Pancreas (tissue), 10 donors: ENCODE measurements at regions not wholly inside any gene's neighbourhood (a gene's known extent, or its start where the extent isn't known, plus 50 kb on each side); places are given as distances from the start of the nearest gene placed in this dataset.

ENCODE experiments used
- ATAC-seq, 4 donors: fragments of 200-7000 bp; cut with Tn5 transposase; one replicate each; pipeline versions ENCODE4 v1.8.0 to v1.9.1; 2020; ENCODE audit warnings: mild to moderate bottlenecking in 4 of 4, moderate library complexity in 4 of 4
- DNase-seq, 6 donors: peaks; one replicate each; pipeline ENCODE4 v3.0.0-alpha.2; 2020
- FAIRE-seq: peaks from 2 replicates; lab custom pipeline; 2012; peaks lifted over from hg19 to GRCh38; lab: Jason Lieb, UNC
- H3K27ac ChIP-seq, 4 donors: fragments of 200-600 bp; sonication (generic); 1 replicate in 3 of 4; 2 replicates in 1 of 4; pipeline versions ENCODE4 v1.5.0 to v1.8.0; 2020
- H3K27me3 ChIP-seq, 4 donors: fragments of 200-600 bp; one replicate each; pipeline ENCODE4 v1.8.0; 2021
- H3K36me3 ChIP-seq, 3 donors: fragments of 200-600 bp; sonication (generic) in 1 of 3; one replicate each; pipeline versions ENCODE4 v1.5.0 to v1.8.0; 2020 to 2021
- H3K4me1 ChIP-seq, 3 donors: fragments of 200-600 bp; one replicate each; pipeline ENCODE4 v1.8.0; 2021
- H3K4me3 ChIP-seq, 4 donors: fragments of 200-600 bp; sonication (generic) in 2 of 4; one replicate each; pipeline versions ENCODE4 v1.5.0 to v1.8.0; 2020 to 2021
- H3K9me3 ChIP-seq, 4 donors: fragments of 200-600 bp; one replicate each; pipeline ENCODE4 v1.8.0; 2021
- WGBS, 2 donors: extraction: QIAGEN DNeasy Blood & Tissue Kit; methylation state at CpG; one replicate each; pipeline ENCODE4 v1.1.7; 2013; 5-methylcytosine and 5-hydroxymethylcytosine counted together
- intact Hi-C, 3 donors: fragments of 100-400 bp; cut with DNase I; formaldehyde crosslinking; loops; one replicate each; pipeline versions ENCODE4 v1.11.1 to v1.14.2; 2022
- TF ChIP-seq, protein P1 (sequence below), 4 donors: fragments of 200-600 bp; sonication (generic) in 3 of 4; IDR thresholded peaks; one replicate each; pipeline versions ENCODE4 v1.5.0 to v1.8.0; 2021; ENCODE audit warnings: antibody characterized with exemption in 4 of 4
- donor health status: healthy with polysubstance abuse.
- donor health status: DM: no; HTN: no; CAD: no; lungs with moderate emphysema.
- donor health status: DM: no; HTN: no; CAD: no.
- donor health status: control.
- donor health status: control.
- donor health status: Bipolar disorder and iron deficiency.
- donor health status: DM: yes; HTN: yes; CAD: no.
- donor health status: DM: no; HTN: no; CAD: no.
- donor health status: DM: no; HTN: no; CAD: no.
- donor health status: DM: yes; HTN: yes; CAD: no.

DNA sequence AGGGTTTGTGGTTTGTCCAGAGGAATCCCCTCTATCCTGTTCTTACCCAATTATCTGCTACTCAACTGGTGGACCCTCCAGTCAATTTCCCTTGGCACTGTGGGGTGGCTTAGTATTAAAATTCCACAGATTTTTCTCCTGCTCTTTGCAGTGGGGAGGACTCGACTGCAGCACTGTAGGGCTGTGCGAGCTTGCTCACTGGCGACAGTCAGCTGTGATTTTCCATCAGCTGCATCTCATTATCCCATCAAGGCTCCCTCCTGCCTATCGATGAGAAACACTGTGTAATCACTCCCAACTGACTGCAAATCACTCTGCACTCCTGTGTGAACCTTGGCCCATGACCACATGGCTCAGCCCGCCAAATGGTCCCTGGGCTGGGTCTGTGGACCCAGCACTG lies 90.5 kb upstream of the MAF start:
- FAIRE-seq (no peak), DNase-seq (no peak), ATAC-seq (no peak)
- Histone ChIP-seq H3K4me1 (no peaks in the 10 kb centered on the region), H3K27me3 (no peaks in the 10 kb centered on the region), H3K36me3 (no peaks in the 10 kb centered on the region), H3K27ac (no peak overlapping the region), H3K4me3 (no peak overlapping the region), H3K9me3 (no peaks in the 10 kb centered on the region)
- TF ChIP-seq, protein P1, sequence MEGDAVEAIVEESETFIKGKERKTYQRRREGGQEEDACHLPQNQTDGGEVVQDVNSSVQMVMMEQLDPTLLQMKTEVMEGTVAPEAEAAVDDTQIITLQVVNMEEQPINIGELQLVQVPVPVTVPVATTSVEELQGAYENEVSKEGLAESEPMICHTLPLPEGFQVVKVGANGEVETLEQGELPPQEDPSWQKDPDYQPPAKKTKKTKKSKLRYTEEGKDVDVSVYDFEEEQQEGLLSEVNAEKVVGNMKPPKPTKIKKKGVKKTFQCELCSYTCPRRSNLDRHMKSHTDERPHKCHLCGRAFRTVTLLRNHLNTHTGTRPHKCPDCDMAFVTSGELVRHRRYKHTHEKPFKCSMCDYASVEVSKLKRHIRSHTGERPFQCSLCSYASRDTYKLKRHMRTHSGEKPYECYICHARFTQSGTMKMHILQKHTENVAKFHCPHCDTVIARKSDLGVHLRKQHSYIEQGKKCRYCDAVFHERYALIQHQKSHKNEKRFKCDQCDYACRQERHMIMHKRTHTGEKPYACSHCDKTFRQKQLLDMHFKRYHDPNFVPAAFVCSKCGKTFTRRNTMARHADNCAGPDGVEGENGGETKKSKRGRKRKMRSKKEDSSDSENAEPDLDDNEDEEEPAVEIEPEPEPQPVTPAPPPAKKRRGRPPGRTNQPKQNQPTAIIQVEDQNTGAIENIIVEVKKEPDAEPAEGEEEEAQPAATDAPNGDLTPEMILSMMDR (IDR thresholded peaks at IDR 0.05) = no peak
- intact Hi-C loops = no loop called here
- WGBS, 2 donors = 71 to 82% methylated on average over 5 of the region's 5 CpGs

DNA sequence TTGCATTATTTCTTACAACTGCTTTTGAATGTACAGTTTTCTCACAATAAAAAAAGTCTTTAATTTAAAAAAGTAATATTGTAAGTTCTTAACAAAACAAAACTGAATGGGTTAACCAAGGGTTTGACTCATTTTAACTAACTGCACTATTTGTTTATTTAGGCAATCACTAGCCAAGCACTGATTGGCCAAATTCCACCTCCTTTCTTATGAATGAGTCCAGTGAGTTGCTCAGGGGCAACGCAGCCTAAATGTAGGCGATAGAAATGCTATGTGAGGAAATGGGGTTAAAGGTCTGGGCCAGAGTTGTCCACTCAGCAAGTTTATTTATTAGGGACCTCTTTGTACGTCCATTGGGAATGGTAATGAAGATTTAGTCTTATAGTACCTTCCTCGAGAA lies 89.6 kb upstream of the MAF start:
- Histone ChIP-seq H3K9me3 (no peaks in the 10 kb centered on the region), H3K36me3 (no peaks in the 10 kb centered on the region), H3K4me3 (no peak overlapping the region), H3K27me3 (no peaks in the 10 kb centered on the region), H3K4me1 (no peaks in the 10 kb centered on the region), H3K27ac (no peak overlapping the region)
- TF ChIP-seq, protein P1 (IDR thresholded peaks at IDR 0.05) = no peak
- FAIRE-seq (no peak), ATAC-seq (no peak), DNase-seq (no peak)
- WGBS, 2 donors = 86% methylated on average over 4 of the region's 4 CpGs
- intact Hi-C loops = no loop called here

DNA sequence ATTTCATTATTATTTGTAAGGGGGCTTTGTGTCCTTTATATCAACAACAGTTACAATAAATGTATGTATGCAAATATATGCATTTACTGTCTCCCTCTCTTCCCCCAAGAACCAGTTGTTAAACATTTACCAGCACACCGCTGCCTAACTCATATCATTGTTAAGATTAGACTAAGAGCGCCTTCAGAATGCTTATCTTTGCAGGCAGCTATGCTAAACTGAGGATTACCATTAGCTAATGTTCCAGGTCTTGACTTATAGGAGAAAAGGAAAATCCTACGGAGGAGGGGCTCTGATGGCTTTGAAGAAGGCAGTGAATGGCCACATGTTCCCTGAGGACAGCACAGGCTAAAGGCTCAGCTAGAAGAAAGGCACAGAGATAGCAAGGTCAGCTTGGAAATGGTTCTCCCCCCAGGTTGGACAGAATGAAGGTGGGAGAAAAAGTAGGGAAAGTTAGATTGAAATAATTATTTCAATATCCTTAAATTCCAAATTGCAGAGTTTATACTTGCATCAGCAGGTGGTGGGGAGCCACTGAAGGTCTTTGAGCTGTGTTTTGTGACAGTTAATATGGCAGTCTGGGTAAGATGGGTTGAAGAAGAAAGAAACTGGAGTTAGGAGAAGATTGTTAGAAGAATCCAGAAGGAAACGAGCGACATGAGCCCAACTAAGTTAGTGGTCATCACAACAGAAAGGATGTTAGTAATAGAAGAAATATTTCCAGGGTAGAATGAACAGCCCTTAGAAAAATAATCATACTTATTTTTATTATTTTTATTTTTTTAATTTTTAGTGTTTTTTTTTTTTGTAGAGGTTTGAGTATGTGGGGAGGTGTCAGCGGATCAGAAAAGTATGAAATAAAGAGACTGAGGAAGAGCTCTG lies 87.0 kb upstream of the MAF start:
- WGBS, 2 donors = 61 to 65% methylated on average over 6 of the region's 6 CpGs
- H3K4me1 ChIP-seq = no peaks in the 10 kb centered on the region

DNA sequence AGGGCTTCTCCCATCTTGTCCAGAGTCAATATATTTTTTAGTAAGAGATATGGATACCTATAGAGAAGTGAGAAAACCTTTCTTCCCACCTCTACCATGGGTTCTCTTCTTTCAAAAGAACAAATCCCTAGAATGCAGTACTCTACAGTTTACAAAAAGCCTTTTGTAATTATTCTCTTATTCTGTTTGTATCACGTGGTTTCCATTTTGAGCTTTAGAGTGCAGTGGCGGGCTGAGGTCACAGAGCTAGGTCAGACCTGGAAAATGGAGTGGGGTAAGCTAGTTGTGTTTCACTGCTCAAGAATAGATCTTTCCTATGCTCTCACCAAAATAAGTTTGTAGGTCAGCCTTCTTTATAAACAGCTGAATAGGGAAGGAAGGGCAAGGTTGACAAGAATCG lies 85.3 kb upstream of the MAF start:
- H3K4me1 ChIP-seq = no peaks in the 10 kb centered on the region
- no peak overlapping the region for H3K27ac ChIP-seq
- ATAC-seq = no peak
- no peaks in the 10 kb centered on the region for H3K36me3 ChIP-seq
- intact Hi-C loops = no loop called here
- no peaks in the 10 kb centered on the region for H3K27me3 ChIP-seq
- FAIRE-seq = no peak
- H3K9me3 ChIP-seq = no peaks in the 10 kb centered on the region
- DNase-seq = no peak
- TF ChIP-seq, protein P1 (IDR thresholded peaks at IDR 0.05) = no peak
- no peak overlapping the region for H3K4me3 ChIP-seq
- 89 to 94% methylated on average over 3 of the region's 3 CpGs for WGBS, 2 donors

More for the DNA sequence above, 87.0 kb upstream of the MAF start:
- no peak overlapping the region for H3K27ac ChIP-seq
- TF ChIP-seq, protein P1 (IDR thresholded peaks at IDR 0.05) = no peak
- H3K27me3 ChIP-seq = no peaks in the 10 kb centered on the region
- intact Hi-C loops = no loop called here
- DNase-seq (no peak), FAIRE-seq (no peak), ATAC-seq (no peak)
- no peaks in the 10 kb centered on the region for H3K9me3 ChIP-seq
- H3K36me3 ChIP-seq = no peaks in the 10 kb centered on the region
- H3K4me3 ChIP-seq = no peak overlapping the region

DNA sequence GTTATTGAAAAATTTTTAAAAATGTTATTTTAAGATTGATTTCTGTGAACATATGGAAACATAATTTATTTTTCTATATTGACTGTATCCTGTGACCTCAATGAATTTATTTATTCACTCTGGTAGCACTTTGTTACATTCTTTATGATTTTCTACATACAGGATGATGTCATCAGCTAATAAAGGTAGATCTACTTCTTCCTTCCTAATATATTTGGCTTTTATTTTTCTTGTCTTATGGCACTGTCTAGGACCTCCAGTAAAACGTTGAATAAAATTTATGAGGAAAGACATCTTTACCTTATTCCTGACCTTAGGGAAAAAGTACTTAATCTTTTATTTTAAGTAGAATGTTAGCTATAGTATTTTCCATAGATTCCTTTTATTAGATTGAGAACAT lies 78.8 kb upstream of the MAF start:
- no peak for DNase-seq
- Histone ChIP-seq H3K4me3 (no peak overlapping the region), H3K9me3 (no peaks in the 10 kb centered on the region), H3K27me3 (no peaks in the 10 kb centered on the region), H3K36me3 (no peaks in the 10 kb centered on the region), H3K27ac (no peak overlapping the region), H3K4me1 (no peaks in the 10 kb centered on the region)
- TF ChIP-seq, protein P1 (IDR thresholded peaks at IDR 0.05) = no peak
- ATAC-seq = no peak
- 52 to 58% methylated on average over 1 of the region's 1 CpG for WGBS, 2 donors
- no peak for FAIRE-seq
- intact Hi-C loops = no loop called here
